ENCODE measurements at regions not wholly inside any gene's neighbourhood (a gene's known extent, or its start where the extent isn't known, plus 50 kb on each side); places are given as distances from the start of the nearest gene placed in this dataset.

- TF ChIP-seq EZH2phosphoT487 (conservative IDR thresholded peaks at IDR 0.05; ENCODE audit: low read length) (no peak), CTCF (IDR thresholded peaks at IDR 0.05; ENCODE audit: insufficient read depth, low read length, poor library complexity, severe bottlenecking) (no peak)
Measured at GRCh38 chr2:128797533-128797932, 478.9 kb upstream of the HS6ST1 start.
